Activated T-cell treated with anti-CD3 and anti-CD28 coated beads, Interleukin-2, amount 50 U/mL, for 72 hours (primary cell): ENCODE measurements at regions not wholly inside any gene's neighbourhood (a gene's known extent, or its start where the extent isn't known, plus 50 kb on each side); places are given as distances from the start of the nearest gene placed in this dataset.

Experiments used
- ATAC-seq, 2 donors: fragments of 150-1000 bp; cut with Tn5 transposase; replicated peaks in 1 of 2; 2 replicates each; pipeline ENCODE4 v1.10.0; 2021; ENCODE audit warnings: moderate library complexity in 2 of 2, mild to moderate bottlenecking in 1 of 2
- DNase-seq, 2 donors: peaks; one replicate each; pipeline ENCODE4 v3.0.0; 2021 to 2022; ENCODE audit warnings: mixed read lengths in 1 of 2
- H3K27ac Mint-ChIP-seq: one replicate; pipeline ENCODE4 v1.8.0; 2022; ENCODE audit warnings: mild to moderate bottlenecking, moderate library complexity, mixed read lengths
- H3K27me3 Mint-ChIP-seq: one replicate; pipeline ENCODE4 v1.8.0; 2022; ENCODE audit warnings: low read depth, mixed read lengths
- H3K36me3 Mint-ChIP-seq, 2 donors: one replicate each; pipeline ENCODE4 v1.8.0; 2022; ENCODE audit warnings: mixed read lengths in 2 of 2, mild to moderate bottlenecking in 1 of 2; ENCODE audit not compliant: insufficient read depth in 2 of 2
- H3K4me1 Mint-ChIP-seq: one replicate; pipeline ENCODE4 v1.8.0; 2022; ENCODE audit warnings: low read depth, mixed read lengths
- H3K4me3 Mint-ChIP-seq, 2 donors: one replicate each; pipeline ENCODE4 v1.8.0; 2022; ENCODE audit warnings: mild to moderate bottlenecking in 2 of 2, mixed read lengths in 2 of 2, moderate library complexity in 2 of 2
- H3K9me3 Mint-ChIP-seq, 2 donors: one replicate each; pipeline ENCODE4 v1.8.0; 2022; ENCODE audit warnings: mixed read lengths in 2 of 2

- no peak overlapping the region for H3K4me3 Mint-ChIP-seq
- no peak overlapping the region for H3K27ac Mint-ChIP-seq
- no peaks in the 10 kb centered on the region for H3K9me3 Mint-ChIP-seq
- DNase-seq (no peak), ATAC-seq (no peak)
- no peaks in the 10 kb centered on the region for H3K36me3 Mint-ChIP-seq
- peaks cover 15% of the 10 kb centered on the region for H3K4me1 Mint-ChIP-seq
- peaks cover 43% of the 10 kb centered on the region for H3K27me3 Mint-ChIP-seq
These were observed 234.5 kb upstream of the AGTR2 start for GRCh38 chrX:115936008-115936407.

DNA sequence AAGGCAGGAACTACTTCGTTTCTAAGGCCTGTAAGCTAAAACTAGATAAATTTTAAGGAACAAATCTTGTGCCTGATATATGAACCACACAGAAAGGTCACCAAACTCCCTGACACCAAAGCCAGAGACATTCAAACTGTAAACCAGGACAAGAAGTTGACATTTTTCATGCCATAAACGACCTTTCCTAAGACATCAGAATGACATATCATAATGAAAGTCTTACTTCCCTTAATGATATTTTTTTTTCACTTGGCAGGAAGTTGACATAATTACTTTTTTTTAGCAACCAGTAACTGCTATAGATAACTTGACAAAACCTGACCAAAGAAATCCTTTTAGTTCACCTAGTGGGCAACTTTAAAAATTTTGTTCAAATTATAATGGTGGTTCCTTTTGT, 231.5 kb upstream of the AGTR2 start:
- Mint-ChIP-seq H3K9me3 (peaks cover 0 to 3% of the 10 kb centered on the region in 2 donors), H3K4me3 (no peak overlapping the region)
- no peak for ATAC-seq

GRCh38 chrX:115939636-115940160, 230.8 kb upstream of the AGTR2 start:
- no peak overlapping the region for H3K4me3 Mint-ChIP-seq
- DNase-seq (no peak), ATAC-seq (no peak)
- peaks cover 19% of the 10 kb centered on the region for H3K4me1 Mint-ChIP-seq
- H3K36me3 Mint-ChIP-seq: no peaks in the 10 kb centered on the region
- no peak overlapping the region for H3K27ac Mint-ChIP-seq
- H3K9me3 Mint-ChIP-seq: peaks cover 0 to 3% of the 10 kb centered on the region in 2 donors
- H3K27me3 Mint-ChIP-seq: peaks cover 13% of the 10 kb centered on the region

More for the DNA sequence above, 231.5 kb upstream of the AGTR2 start:
- peaks cover 19% of the 10 kb centered on the region for H3K4me1 Mint-ChIP-seq
- H3K27me3 Mint-ChIP-seq: peaks cover 19% of the 10 kb centered on the region
- no peaks in the 10 kb centered on the region for H3K36me3 Mint-ChIP-seq
- no peak for DNase-seq
- H3K27ac Mint-ChIP-seq: no peak overlapping the region

DNA sequence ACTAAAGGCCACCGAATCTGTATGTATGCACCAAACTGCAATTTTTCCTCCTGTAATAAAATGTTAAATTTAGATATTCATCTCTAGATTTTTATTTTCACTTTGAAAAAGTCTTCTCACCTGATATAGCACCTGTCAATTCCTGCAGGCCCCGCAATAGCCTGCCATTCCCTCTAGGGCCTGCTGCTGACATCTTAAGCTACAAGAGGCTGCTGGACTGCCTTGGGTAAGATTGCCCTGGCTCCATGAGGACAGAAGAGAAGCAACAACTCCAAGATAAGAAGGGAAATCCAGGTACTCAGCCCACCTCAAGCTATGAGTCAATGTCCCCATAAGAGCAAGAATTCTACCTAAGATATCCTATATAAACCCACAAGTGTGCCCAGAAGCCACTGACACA, 230.2 kb upstream of the AGTR2 start:
- peak in 1 of 2 donors; percentile 36 for ATAC-seq
- Mint-ChIP-seq H3K27me3 (peaks cover 13% of the 10 kb centered on the region), H3K27ac (no peak overlapping the region), H3K36me3 (no peaks in the 10 kb centered on the region), H3K4me1 (peaks cover 19% of the 10 kb centered on the region), H3K9me3 (peaks cover 0 to 3% of the 10 kb centered on the region in 2 donors), H3K4me3 (no peak overlapping the region)
- no peak for DNase-seq

DNA sequence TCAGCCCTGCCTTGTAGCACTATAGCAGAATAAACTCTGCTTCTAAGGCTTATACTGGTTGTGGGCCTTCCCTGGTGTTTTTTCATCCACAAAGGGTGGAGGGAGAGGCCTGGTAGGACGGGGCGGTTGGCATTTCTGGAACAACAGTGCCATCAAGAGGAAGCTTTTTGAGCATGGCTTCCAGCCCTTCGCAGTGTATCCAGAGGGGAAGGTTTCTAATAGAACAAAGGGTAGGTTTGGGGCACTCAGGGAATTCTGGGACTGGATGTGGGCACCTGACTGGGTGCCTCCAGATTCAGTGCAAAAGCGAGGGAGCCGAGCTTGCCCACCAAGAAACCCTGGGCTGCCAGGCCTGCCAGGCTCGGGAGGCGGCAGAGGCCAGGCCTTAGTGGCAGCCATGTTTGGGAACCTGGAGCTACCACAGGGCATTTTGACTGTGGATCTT, 229.6 kb upstream of the AGTR2 start:
- peaks cover 19% of the 10 kb centered on the region for H3K4me1 Mint-ChIP-seq
- no peaks in the 10 kb centered on the region for H3K36me3 Mint-ChIP-seq
- H3K4me3 Mint-ChIP-seq: peak overlapping the region in 1 of 2 donors; percentile 52
- peaks cover 9% of the 10 kb centered on the region for H3K27me3 Mint-ChIP-seq
- ATAC-seq (peak in 1 of 2 donors; percentile 89), DNase-seq (peak in 1 of 2 donors; percentile 74)
- H3K27ac Mint-ChIP-seq: no peak overlapping the region
- peaks cover 0 to 3% of the 10 kb centered on the region in 2 donors for H3K9me3 Mint-ChIP-seq

- no peak for DNase-seq
- ATAC-seq: no peak
- Mint-ChIP-seq H3K9me3 (peaks cover 0 to 3% of the 10 kb centered on the region in 2 donors), H3K4me3 (peak overlapping the region in 1 of 2 donors; percentile 52), H3K27ac (no peak overlapping the region), H3K4me1 (peaks cover 19% of the 10 kb centered on the region), H3K36me3 (no peaks in the 10 kb centered on the region), H3K27me3 (peaks cover 4% of the 10 kb centered on the region)
These were observed 229.2 kb upstream of the AGTR2 start for GRCh38 chrX:115941388-115941787.

GRCh38 chrX:115946059-115946458, 224.5 kb upstream of the AGTR2 start:
- Mint-ChIP-seq H3K27ac (no peak overlapping the region), H3K36me3 (no peaks in the 10 kb centered on the region), H3K4me3 (no peak overlapping the region), H3K27me3 (peaks cover 21% of the 10 kb centered on the region), H3K9me3 (peaks cover 0 to 6% of the 10 kb centered on the region in 2 donors), H3K4me1 (peaks cover 4% of the 10 kb centered on the region)
- DNase-seq (no peak), ATAC-seq (no peak)

- Mint-ChIP-seq H3K4me3 (peak overlapping the region in 1 of 2 donors; percentile 34), H3K27ac (no peak overlapping the region), H3K27me3 (peaks cover 25% of the 10 kb centered on the region), H3K9me3 (peaks cover 0 to 3% of the 10 kb centered on the region in 2 donors), H3K4me1 (no peaks in the 10 kb centered on the region), H3K36me3 (no peaks in the 10 kb centered on the region)
- DNase-seq (peak in 1 of 2 donors; percentile 25), ATAC-seq (peak in 1 of 2 donors; percentile 56)
These were observed 222.3 kb upstream of the AGTR2 start for GRCh38 chrX:115948018-115948923.

DNA sequence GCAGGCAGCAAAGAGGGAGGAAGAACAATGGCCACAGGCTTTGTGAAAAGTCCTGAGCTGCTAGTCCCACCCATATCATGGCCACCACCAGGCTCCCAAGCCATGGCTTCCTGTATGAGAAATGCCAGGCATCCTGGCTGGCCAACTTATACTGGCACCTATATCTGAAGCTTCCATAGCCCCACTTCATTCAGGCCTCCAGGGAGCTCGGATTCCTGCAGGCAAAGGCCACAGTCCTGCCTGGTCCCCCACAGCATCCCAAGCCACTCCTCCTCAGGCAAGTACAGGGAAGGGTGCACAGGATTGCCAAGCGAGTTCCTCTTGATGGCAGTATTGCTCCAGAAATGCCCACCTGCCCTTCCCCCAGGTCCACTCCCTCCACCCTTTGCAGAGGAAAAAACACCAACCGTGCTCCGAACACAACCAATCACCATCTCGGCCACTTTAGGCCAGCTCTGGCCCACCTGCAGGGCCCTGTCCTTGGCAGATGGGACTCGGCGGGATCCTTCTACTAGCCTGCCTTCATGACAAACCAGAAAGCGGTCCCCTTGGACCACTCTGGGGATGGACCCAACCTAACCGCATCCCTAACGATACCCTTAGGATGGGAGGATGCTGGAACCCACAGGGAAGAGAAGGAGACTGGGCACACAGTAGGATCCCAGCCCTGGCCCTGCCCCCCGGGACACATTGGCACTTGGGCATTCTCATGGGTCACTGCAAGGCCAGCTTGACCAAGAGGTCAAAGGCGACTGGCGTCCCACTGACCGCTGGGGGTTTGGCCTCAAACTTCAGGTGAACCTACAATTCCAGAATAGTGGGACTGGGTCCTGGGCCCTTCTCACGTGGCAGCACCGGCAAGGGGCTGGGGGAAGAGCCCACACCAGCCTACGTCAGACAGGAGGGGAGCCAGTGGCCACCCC, 220.4 kb upstream of the AGTR2 start:
- ATAC-seq (peak in 1 of 2 donors; percentile 62), DNase-seq (peak in 1 of 2 donors; percentile 38)
- Mint-ChIP-seq H3K4me1 (no peaks in the 10 kb centered on the region), H3K36me3 (no peaks in the 10 kb centered on the region), H3K9me3 (peaks cover 0 to 3% of the 10 kb centered on the region in 2 donors), H3K27ac (no peak overlapping the region), H3K4me3 (no peak overlapping the region), H3K27me3 (peaks cover 25% of the 10 kb centered on the region)

DNA sequence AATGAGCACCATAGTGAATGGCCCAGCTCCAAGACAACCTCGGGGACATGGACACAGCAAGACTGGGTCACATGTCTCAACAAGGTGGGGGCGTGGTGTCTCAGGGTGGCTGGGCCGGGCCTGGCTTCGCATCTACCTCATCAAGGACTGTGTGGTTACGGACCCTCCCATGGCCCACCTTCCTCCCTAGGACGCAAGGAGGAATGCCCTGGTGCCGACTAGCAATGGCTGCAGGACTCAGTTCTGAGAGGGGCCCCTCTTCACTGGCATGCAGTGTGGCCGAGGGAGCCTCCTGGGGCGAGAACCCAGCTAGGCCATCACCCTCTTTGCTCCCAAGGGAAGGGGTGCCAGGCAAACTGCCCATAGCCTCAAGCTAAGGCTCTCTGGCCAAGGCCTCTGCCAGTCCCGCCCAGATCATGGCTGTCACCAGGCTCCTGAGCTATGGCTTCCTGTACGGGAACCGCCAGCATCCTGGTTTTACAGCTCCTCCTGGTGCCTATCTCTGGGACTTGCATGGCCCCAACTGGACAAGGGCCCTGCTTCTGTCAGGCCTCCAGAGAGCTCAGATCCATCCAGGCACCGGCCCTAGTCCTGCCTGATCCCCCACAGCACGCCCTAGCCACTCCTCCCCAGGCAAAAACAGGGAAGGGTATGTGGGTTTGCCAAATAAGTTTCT, 218.0 kb upstream of the AGTR2 start:
- Mint-ChIP-seq H3K27ac (no peak overlapping the region), H3K4me1 (no peaks in the 10 kb centered on the region), H3K4me3 (no peak overlapping the region), H3K9me3 (no peaks in the 10 kb centered on the region), H3K27me3 (peaks cover 32% of the 10 kb centered on the region), H3K36me3 (no peaks in the 10 kb centered on the region)
- no peak for ATAC-seq
- DNase-seq: no peak

DNA sequence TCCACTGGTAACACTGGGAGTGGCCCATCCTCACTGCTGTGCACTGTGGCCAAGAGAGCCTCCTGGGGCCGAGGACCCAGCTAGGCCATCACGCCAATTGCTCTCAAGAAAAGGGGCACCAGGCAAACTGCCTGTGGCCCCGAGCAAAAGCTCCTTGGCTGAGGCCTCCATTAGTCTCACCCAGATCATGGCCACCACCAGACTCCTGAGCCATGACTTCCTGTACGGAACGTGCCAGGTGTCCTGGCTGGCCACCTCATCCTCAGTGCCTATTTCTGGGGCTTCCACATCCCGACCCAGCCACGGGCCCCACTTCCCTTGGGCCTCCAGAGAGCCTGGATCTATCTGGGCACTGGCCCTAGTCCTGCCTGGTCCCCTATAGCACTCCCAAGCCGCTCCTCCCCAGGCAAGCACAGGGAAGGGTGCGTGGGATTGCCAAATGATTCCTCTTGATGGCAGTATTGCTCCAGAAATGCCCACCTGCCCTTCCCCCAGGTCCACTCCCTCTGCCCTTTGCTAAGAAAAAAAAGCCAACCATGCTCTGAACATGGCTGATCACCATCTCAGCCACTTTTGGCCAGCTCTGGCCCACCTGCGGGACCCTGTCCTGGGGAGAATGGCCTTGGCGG, 212.6 kb upstream of the AGTR2 start:
- H3K4me1 Mint-ChIP-seq: no peaks in the 10 kb centered on the region
- peaks cover 42% of the 10 kb centered on the region for H3K27me3 Mint-ChIP-seq
- ATAC-seq (peak in 1 of 2 donors; percentile 11), DNase-seq (no peak)
- H3K4me3 Mint-ChIP-seq: no peak overlapping the region
- H3K9me3 Mint-ChIP-seq: no peaks in the 10 kb centered on the region
- no peaks in the 10 kb centered on the region for H3K36me3 Mint-ChIP-seq
- no peak overlapping the region for H3K27ac Mint-ChIP-seq
